ENCODE measurements at regions not wholly inside any gene's neighbourhood (a gene's known extent, or its start where the extent isn't known, plus 50 kb on each side); places are given as distances from the start of the nearest gene placed in this dataset.

- H3K27ac ChIP-seq = no peak overlapping the region
- TF ChIP-seq, protein P1, sequence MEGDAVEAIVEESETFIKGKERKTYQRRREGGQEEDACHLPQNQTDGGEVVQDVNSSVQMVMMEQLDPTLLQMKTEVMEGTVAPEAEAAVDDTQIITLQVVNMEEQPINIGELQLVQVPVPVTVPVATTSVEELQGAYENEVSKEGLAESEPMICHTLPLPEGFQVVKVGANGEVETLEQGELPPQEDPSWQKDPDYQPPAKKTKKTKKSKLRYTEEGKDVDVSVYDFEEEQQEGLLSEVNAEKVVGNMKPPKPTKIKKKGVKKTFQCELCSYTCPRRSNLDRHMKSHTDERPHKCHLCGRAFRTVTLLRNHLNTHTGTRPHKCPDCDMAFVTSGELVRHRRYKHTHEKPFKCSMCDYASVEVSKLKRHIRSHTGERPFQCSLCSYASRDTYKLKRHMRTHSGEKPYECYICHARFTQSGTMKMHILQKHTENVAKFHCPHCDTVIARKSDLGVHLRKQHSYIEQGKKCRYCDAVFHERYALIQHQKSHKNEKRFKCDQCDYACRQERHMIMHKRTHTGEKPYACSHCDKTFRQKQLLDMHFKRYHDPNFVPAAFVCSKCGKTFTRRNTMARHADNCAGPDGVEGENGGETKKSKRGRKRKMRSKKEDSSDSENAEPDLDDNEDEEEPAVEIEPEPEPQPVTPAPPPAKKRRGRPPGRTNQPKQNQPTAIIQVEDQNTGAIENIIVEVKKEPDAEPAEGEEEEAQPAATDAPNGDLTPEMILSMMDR (IDR thresholded peaks at IDR 0.05) = no peak
- no peak for TF ChIP-seq ZFX (IDR thresholded peaks at IDR 0.05; ENCODE audit: borderline replicate concordance)
Observed at GRCh38 chr4:65126200-65126599, 544.1 kb downstream of the EPHA5 start.

- H3K27ac ChIP-seq = no peak overlapping the region
- no peak for TF ChIP-seq ZFX (IDR thresholded peaks at IDR 0.05; ENCODE audit: borderline replicate concordance)
- TF ChIP-seq, protein P1 (IDR thresholded peaks at IDR 0.05) = no peak
Observed at GRCh38 chr4:65120287-65120686, 550.0 kb downstream of the EPHA5 start.

DNA sequence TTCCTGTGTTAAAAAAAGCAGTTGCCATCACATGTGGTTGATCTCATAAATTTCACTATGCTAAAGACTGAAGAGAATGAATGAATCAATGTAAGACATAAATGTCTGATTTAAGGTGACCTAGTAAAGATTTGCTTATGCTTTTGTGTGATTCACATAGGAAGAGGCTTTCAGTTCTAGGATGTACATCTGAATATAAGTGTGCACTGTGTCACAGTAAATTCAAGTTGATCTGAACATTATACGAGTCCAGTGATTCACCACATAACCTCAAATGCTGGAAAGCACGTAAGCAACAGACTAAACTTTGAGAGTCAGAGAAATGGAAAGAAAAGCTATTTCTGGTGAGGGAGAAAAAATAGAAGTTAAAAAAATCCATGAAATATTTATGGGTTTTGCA, 567.9 kb downstream of the EPHA5 start:
- TF ChIP-seq, protein P1 (IDR thresholded peaks at IDR 0.05) = no peak
- no peak for TF ChIP-seq ZFX (IDR thresholded peaks at IDR 0.05; ENCODE audit: borderline replicate concordance)
- H3K27ac ChIP-seq = no peak overlapping the region

GRCh38 chr4:65096630-65097029, 573.7 kb downstream of the EPHA5 start:
- TF ChIP-seq ZFX (IDR thresholded peaks at IDR 0.05; ENCODE audit: borderline replicate concordance) = no peak
- TF ChIP-seq, protein P1 (IDR thresholded peaks at IDR 0.05) = no peak
- no peak overlapping the region for H3K27ac ChIP-seq

- no peak overlapping the region for H3K27ac ChIP-seq
- TF ChIP-seq, protein P1 (IDR thresholded peaks at IDR 0.05) = peak; percentile 59
- TF ChIP-seq ZFX (IDR thresholded peaks at IDR 0.05; ENCODE audit: borderline replicate concordance) = no peak
Observed at GRCh38 chr4:65089666-65090065, 580.6 kb downstream of the EPHA5 start.

DNA sequence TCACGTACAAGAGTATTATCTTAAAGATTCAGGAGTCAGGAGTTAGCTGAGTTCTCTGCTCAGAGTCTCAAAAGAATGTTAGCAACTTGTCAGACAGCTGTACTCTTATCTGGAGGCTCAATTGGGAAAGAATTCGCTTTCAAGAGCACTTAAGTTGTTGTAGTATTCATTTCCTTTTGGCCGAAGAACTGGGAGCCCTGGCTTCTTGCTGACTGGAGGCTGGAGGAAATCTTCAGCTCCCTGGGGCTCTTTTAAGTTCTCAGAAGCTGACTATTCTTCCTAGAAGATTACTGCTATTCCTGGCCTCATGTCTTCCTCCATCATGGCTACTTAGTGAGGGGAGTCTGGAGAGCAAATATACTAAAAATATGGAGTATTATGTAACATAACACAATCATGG, 587.2 kb downstream of the EPHA5 start:
- H3K27ac ChIP-seq = no peak overlapping the region
- no peak for TF ChIP-seq ZFX (IDR thresholded peaks at IDR 0.05; ENCODE audit: borderline replicate concordance)
- TF ChIP-seq, protein P1 (IDR thresholded peaks at IDR 0.05) = no peak

GRCh38 chr4:65071564-65071963, 598.7 kb downstream of the EPHA5 start:
- TF ChIP-seq, protein P1 (IDR thresholded peaks at IDR 0.05) = no peak
- H3K27ac ChIP-seq = no peak overlapping the region

All from 22Rv1 (cell line).